ENCODE measurements at regions not wholly inside any gene's neighbourhood (a gene's known extent, or its start where the extent isn't known, plus 50 kb on each side); places are given as distances from the start of the nearest gene placed in this dataset.

DNA sequence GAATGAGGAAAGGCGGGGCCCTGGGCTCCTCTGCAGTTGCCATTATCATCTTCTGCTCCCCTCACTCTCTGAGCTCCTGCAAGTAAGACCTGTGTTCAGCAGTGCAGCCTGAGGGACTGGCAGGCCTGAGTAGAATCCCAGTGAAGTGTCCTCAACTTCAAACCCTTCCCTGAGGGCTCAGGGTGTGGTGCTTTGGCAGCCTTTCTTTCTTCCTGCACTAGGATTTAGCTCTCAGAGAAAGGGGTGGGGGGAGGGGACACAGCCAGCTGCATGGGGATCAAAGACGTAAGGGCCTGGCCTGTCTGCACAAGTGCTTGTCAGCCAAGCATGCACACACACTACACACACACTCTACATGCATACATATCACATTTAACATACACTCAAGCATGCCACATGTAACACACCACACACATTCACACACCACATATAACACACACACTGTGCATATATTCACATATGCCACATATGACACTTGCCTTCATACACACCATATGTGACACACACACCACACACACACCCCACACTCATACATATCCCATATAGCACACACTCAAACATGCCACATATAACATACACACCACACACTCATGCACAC lies 223.4 kb upstream of the RPL34 start:
- Mint-ChIP-seq H3K4me3 (ENCODE audit: unreplicated experiment) (no peak overlapping the region), H3K27ac (ENCODE audit: unreplicated experiment) (no peak overlapping the region), H3K4me1 (ENCODE audit: low read depth, unreplicated experiment) (peaks cover 2% of the 10 kb centered on the region), H3K36me3 (ENCODE audit: unreplicated experiment) (no peaks in the 10 kb centered on the region), H3K27me3 (ENCODE audit: unreplicated experiment) (no peaks in the 10 kb centered on the region), H3K9me3 (ENCODE audit: unreplicated experiment) (no peaks in the 10 kb centered on the region)
- no peak for DNase-seq
- TF ChIP-seq, protein P1, sequence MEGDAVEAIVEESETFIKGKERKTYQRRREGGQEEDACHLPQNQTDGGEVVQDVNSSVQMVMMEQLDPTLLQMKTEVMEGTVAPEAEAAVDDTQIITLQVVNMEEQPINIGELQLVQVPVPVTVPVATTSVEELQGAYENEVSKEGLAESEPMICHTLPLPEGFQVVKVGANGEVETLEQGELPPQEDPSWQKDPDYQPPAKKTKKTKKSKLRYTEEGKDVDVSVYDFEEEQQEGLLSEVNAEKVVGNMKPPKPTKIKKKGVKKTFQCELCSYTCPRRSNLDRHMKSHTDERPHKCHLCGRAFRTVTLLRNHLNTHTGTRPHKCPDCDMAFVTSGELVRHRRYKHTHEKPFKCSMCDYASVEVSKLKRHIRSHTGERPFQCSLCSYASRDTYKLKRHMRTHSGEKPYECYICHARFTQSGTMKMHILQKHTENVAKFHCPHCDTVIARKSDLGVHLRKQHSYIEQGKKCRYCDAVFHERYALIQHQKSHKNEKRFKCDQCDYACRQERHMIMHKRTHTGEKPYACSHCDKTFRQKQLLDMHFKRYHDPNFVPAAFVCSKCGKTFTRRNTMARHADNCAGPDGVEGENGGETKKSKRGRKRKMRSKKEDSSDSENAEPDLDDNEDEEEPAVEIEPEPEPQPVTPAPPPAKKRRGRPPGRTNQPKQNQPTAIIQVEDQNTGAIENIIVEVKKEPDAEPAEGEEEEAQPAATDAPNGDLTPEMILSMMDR (IDR thresholded peaks at IDR 0.05; ENCODE audit: partially characterized antibody, unreplicated experiment), result no peak

DNA sequence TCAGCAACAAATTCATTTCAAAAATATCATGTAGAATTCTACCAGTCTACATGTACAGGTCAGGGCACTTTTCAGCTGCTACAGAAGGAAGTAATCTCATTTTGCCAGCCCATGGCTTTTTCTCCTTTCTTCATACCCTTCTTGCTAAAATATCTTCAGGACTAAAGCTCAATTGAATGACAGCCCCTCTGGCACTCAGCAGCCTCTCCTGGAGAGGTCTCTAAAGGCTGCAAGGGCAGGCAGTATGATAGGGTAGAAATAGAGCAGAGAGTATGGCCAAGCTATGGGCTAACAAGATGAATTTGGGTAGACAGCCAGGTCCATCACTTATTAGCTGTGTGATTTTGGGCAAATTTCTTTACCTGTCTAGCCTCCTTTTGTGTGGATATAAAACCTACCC lies 224.6 kb upstream of the RPL34 start:
- TF ChIP-seq, protein P1 (IDR thresholded peaks at IDR 0.05; ENCODE audit: partially characterized antibody, unreplicated experiment), result no peak
- DNase-seq, result no peak
- Mint-ChIP-seq H3K9me3 (ENCODE audit: unreplicated experiment) (no peaks in the 10 kb centered on the region), H3K4me1 (ENCODE audit: low read depth, unreplicated experiment) (peaks cover 2% of the 10 kb centered on the region), H3K4me3 (ENCODE audit: unreplicated experiment) (no peak overlapping the region), H3K27ac (ENCODE audit: unreplicated experiment) (no peak overlapping the region), H3K27me3 (ENCODE audit: unreplicated experiment) (no peaks in the 10 kb centered on the region), H3K36me3 (ENCODE audit: unreplicated experiment) (no peaks in the 10 kb centered on the region)

DNA sequence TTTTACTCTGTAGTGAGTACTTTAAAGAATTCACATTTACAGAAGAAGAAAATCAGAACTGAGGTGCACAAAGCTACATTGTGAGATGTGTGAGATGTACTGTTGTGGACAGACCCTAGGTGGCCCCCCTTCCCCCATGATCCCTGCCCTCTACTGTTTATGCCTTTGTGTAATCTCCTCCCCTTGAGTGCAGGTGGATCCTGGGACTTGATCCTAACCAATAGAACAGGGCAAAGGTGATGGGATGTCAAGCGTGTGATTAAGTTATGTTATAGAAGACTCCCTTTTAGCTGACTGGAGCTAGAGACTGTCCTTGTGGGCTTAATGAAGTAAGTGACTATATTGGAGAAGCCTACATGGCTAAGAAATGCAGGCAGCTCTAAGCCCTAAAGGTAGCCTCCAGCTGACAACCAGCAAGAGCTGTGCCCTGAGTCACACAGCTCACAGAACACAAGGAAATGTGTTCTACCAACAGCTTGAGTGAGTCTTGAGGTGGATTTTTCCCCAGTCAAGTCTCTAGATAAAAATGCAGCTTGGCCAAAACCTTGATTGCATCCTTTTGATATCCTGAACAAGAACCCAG lies 225.2 kb upstream of the LEF1 start:
- no peak overlapping the region for H3K4me3 Mint-ChIP-seq (ENCODE audit: unreplicated experiment)

DNA sequence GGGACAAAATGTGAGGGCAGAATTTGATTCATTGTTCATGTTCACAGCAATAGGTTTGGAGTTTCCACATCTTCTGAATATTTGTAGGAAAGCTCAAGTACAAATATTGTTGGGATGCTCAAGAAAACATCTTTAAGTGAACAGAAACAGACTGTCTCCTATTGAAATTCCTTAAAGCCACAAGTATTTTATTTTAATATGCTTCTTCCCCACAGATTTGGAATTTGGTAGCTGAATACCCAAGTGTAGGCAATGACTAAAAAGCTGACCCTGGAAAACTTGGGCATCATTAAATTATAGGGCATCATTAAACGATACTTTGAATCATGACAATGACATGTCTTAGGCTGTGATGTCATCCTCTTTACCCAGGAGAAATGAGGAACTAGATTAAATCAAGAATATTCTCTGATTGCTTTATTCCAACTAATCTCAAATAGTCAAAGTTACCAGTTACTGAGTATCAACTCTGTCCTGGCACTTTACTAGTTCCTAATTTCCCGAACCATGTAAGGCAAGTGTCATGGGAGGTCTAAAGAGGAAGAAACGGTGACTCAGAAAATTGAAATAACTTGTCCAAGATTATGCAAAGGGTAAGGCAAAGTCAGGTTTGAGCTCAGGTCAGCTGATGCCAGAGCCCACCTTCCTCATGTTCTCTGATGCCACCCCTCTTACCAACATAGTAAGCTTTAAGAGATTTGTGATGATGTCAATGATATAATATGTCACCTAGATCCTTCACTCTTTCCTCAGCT lies 223.1 kb upstream of the LEF1 start:
- no peak overlapping the region for H3K4me3 Mint-ChIP-seq (ENCODE audit: unreplicated experiment)
- H3K4me1 Mint-ChIP-seq (ENCODE audit: low read depth, unreplicated experiment), result peaks cover 2% of the 10 kb centered on the region
- no peak for DNase-seq
- no peaks in the 10 kb centered on the region for H3K36me3 Mint-ChIP-seq (ENCODE audit: unreplicated experiment)
- H3K9me3 Mint-ChIP-seq (ENCODE audit: unreplicated experiment), result no peaks in the 10 kb centered on the region
- H3K27me3 Mint-ChIP-seq (ENCODE audit: unreplicated experiment), result no peaks in the 10 kb centered on the region
- H3K27ac Mint-ChIP-seq (ENCODE audit: unreplicated experiment), result no peak overlapping the region
- TF ChIP-seq, protein P1 (IDR thresholded peaks at IDR 0.05; ENCODE audit: partially characterized antibody, unreplicated experiment), result no peak

More for the DNA sequence above, 225.2 kb upstream of the LEF1 start:
- DNase-seq, result no peak
- Mint-ChIP-seq H3K36me3 (ENCODE audit: unreplicated experiment) (no peaks in the 10 kb centered on the region), H3K27me3 (ENCODE audit: unreplicated experiment) (no peaks in the 10 kb centered on the region), H3K9me3 (ENCODE audit: unreplicated experiment) (no peaks in the 10 kb centered on the region), H3K27ac (ENCODE audit: unreplicated experiment) (no peak overlapping the region), H3K4me1 (ENCODE audit: low read depth, unreplicated experiment) (peaks cover 2% of the 10 kb centered on the region)
- TF ChIP-seq, protein P1 (IDR thresholded peaks at IDR 0.05; ENCODE audit: partially characterized antibody, unreplicated experiment), result no peak

DNA sequence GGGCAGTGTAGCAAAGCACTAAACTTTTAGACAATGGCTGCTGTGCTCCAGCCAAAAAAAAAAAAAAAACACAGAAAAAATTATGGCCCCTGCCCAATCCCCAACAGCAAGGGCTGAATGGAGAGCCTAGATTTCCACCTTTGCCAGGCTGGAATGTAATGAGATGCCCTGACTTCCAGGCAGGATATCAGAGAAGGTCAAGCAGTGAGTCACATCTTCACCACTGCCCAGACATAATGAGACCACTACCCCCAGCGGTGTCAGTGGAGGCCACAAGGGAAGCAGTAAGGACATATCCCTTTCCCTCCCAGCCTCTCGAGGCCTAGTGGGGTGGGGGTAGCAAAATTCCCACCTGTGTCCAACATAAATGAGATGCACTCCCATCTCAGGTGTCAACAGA lies 216.3 kb upstream of the LEF1 start:
- H3K27ac Mint-ChIP-seq (ENCODE audit: unreplicated experiment), result no peak overlapping the region
- no peaks in the 10 kb centered on the region for H3K36me3 Mint-ChIP-seq (ENCODE audit: unreplicated experiment)
- no peaks in the 10 kb centered on the region for H3K4me1 Mint-ChIP-seq (ENCODE audit: low read depth, unreplicated experiment)
- TF ChIP-seq, protein P1 (IDR thresholded peaks at IDR 0.05; ENCODE audit: partially characterized antibody, unreplicated experiment), result no peak
- no peak for DNase-seq
- no peak overlapping the region for H3K4me3 Mint-ChIP-seq (ENCODE audit: unreplicated experiment)
- no peaks in the 10 kb centered on the region for H3K27me3 Mint-ChIP-seq (ENCODE audit: unreplicated experiment)
- peaks cover 2% of the 10 kb centered on the region for H3K9me3 Mint-ChIP-seq (ENCODE audit: unreplicated experiment)
